K562 (cell line): ENCODE measurements at regions not wholly inside any gene's neighbourhood (a gene's known extent, or its start where the extent isn't known, plus 50 kb on each side); places are given as distances from the start of the nearest gene placed in this dataset.

Source experiments
- ATAC-seq: fragments of 200-7000 bp; cut with Tn5 transposase; 3 replicates; pipeline ENCODE4 v1.9.1; 2020; ENCODE audit warnings: moderate library complexity
- BruUV-seq: library from RNA; stranded (reverse); fragments of 400-500 nt; replicated peaks from 2 replicates; lab custom pipeline; 2021; lab: Mats Ljungman, UMichigan
- CTCF ChIA-PET: fragments of 300-600 bp; formaldehyde crosslinking; extraction: SDS; loops from one replicate; lab custom pipeline; 2021; ENCODE audit warnings: low intra/inter-chr PET ratio; lab: Yijun Ruan, JAX
- POLR2A ChIA-PET: fragments of 300-600, 350-650 bp; sonication (Branson Sonifier 250); formaldehyde crosslinking; extraction: SDS; loops from one replicate; lab custom pipeline; 2021; ENCODE audit warnings: antibody characterized with exemption, inconsistent platforms; lab: Yijun Ruan, JAX
- DNase-seq, 4 experiments: peaks; one replicate each; pipeline versions ENCODE4 v3.0.0 to v3.0.0-alpha.2; 2011 to 2018; ENCODE audit warnings: low spot score in 3 of 4, mixed read lengths in 3 of 4; ENCODE audit errors: extremely low read depth in 1 of 4
- FAIRE-seq: peaks from 2 replicates; lab custom pipeline; 2011; peaks lifted over from hg19 to GRCh38; lab: Jason Lieb, UNC
- H2AFZ ChIP-seq: 2 replicates; pipeline ENCODE4 v1.6.0; 2011; ENCODE audit warnings: low read depth, low read length, control low read depth, inconsistent platforms
- H3K27ac ChIP-seq: fragments of 200-600 bp; 3 replicates; pipeline ENCODE4 v1.8.0; 2011; ENCODE audit warnings: low read depth, mild to moderate bottlenecking, control low read depth, inconsistent platforms, low read length, moderate library complexity, mixed read lengths; ENCODE audit errors: extremely low read depth
- H3K27me3 ChIP-seq, 2 experiments: fragments of 300-600 bp in 1 of 2; 2 replicates in 1 of 2; 3 replicates in 1 of 2; pipeline versions ENCODE4 v1.6.0 to v1.8.0; 2011; ENCODE audit warnings: inconsistent platforms in 2 of 2, low read length in 2 of 2, mild to moderate bottlenecking in 1 of 2, mixed read lengths in 1 of 2, moderate library complexity in 1 of 2; ENCODE audit not compliant: control insufficient read depth in 2 of 2, insufficient read depth in 2 of 2
- H3K36me3 ChIP-seq: fragments of 300-600 bp; 3 replicates; pipeline ENCODE4 v1.8.0; 2011; ENCODE audit warnings: mild to moderate bottlenecking, low read length, inconsistent platforms; ENCODE audit not compliant: control insufficient read depth, insufficient read depth
- H3K4me1 ChIP-seq, 2 experiments: fragments of 200-600 bp in 1 of 2; replicated peaks in 1 of 2; 2 replicates in 1 of 2; 3 replicates in 1 of 2; pipeline versions ENCODE4 v1.5.1 to v1.8.0; 2011; ENCODE audit warnings: inconsistent platforms in 2 of 2, low read length in 2 of 2, mild to moderate bottlenecking in 1 of 2, mixed read lengths in 1 of 2, moderate library complexity in 1 of 2; ENCODE audit not compliant: control insufficient read depth in 2 of 2, insufficient read depth in 2 of 2
- H3K4me2 ChIP-seq: 2 replicates; pipeline ENCODE4 v1.6.1; 2011; ENCODE audit warnings: low read length, control low read depth, inconsistent platforms, mixed read lengths; ENCODE audit not compliant: insufficient read depth
- H3K4me3 ChIP-seq: fragments of 200-600 bp; sonication (generic), shearing (Covaris generic); 2 replicates; pipeline ENCODE4 v1.5.1; 2016; ENCODE audit warnings: control low read depth, inconsistent platforms
- H3K79me2 ChIP-seq: fragments of 200-600 bp; 3 replicates; pipeline ENCODE4 v1.8.0; 2011; ENCODE audit warnings: low read length, inconsistent platforms; ENCODE audit not compliant: control insufficient read depth, insufficient read depth
- H3K9ac ChIP-seq, 2 experiments: 2 replicates each; pipeline versions ENCODE4 v1.6.0 to v1.6.1; 2011; ENCODE audit warnings: low read depth in 2 of 2, low read length in 2 of 2, control low read depth in 1 of 2, inconsistent platforms in 1 of 2, mild to moderate bottlenecking in 1 of 2, mixed read lengths in 1 of 2; ENCODE audit not compliant: insufficient read depth in 1 of 2
- H3K9me1 ChIP-seq: one replicate; pipeline ENCODE4 v1.6.0; 2011; ENCODE audit warnings: inconsistent platforms, mild to moderate bottlenecking, low read length, moderate library complexity; ENCODE audit not compliant: control insufficient read depth, insufficient read depth
- H3K9me3 ChIP-seq: replicated peaks from 2 replicates; pipeline ENCODE4 v1.5.1; 2011; ENCODE audit warnings: low read depth, low read length, inconsistent platforms; ENCODE audit not compliant: control insufficient read depth, insufficient read depth
- H4K20me1 ChIP-seq: replicated peaks from 2 replicates; pipeline ENCODE4 v1.6.1; 2011; ENCODE audit warnings: low read length, inconsistent platforms, mixed read lengths; ENCODE audit not compliant: control insufficient read depth, insufficient read depth
- CCNT2 ChIP-seq: IDR thresholded peaks from 2 replicates; pipeline ENCODE4 v1.6.1; 2011; ENCODE audit warnings: borderline replicate concordance, low read depth, mild to moderate bottlenecking, moderate library complexity, mixed read lengths, low read length; ENCODE audit not compliant: insufficient read length; ENCODE audit errors: extremely low read depth
- CHD1 ChIP-seq: fragments of 200-600 bp; sonication (generic); IDR thresholded peaks from one replicate; pipeline ENCODE4 v1.6.1; 2012; ENCODE audit warnings: mild to moderate bottlenecking, moderate library complexity, low read length, inconsistent platforms
- CTCF ChIP-seq, 3 experiments: IDR thresholded peaks in 2 of 3; conservative IDR thresholded peaks in 1 of 3; 2 replicates each; pipeline ENCODE4 v1.5.1; 2011 to 2012; ENCODE audit warnings: low read length in 3 of 3, mild to moderate bottlenecking in 3 of 3, control low read depth in 2 of 3, improper control_type of control experiment in 1 of 3, inconsistent platforms in 1 of 3, low read depth in 1 of 3, mixed read lengths in 1 of 3, moderate library complexity in 1 of 3; ENCODE audit not compliant: insufficient read depth in 2 of 3
- ELK3 ChIP-seq: fragments of 450-650 bp; formaldehyde crosslinking; IDR thresholded peaks from 2 replicates; pipeline ENCODE4 v1.4.0; 2020; ENCODE audit warnings: mild to moderate bottlenecking
- MIER1 ChIP-seq: fragments of 450-650 bp; IDR thresholded peaks from 2 replicates; pipeline ENCODE4 v1.6.1; 2016; ENCODE audit warnings: antibody characterized with exemption, mild to moderate bottlenecking, low read depth
- MTA3 ChIP-seq: fragments of 450-650 bp; formaldehyde crosslinking; IDR thresholded peaks from 2 replicates; pipeline ENCODE4 v1.6.1; 2017; ENCODE audit warnings: mild to moderate bottlenecking, borderline replicate concordance
- NCOA4 ChIP-seq: fragments of 450-650 bp; IDR thresholded peaks from 2 replicates; pipeline ENCODE4 v1.6.1; 2018; ENCODE audit warnings: mild to moderate bottlenecking; ENCODE audit not compliant: partially characterized antibody
- NFRKB ChIP-seq: fragments of 450-650 bp; IDR thresholded peaks from 2 replicates; pipeline ENCODE4 v1.6.1; 2016; ENCODE audit warnings: low read depth
- POU5F1 ChIP-seq: fragments of 150-350 bp; IDR thresholded peaks from 2 replicates; pipeline ENCODE4 v1.6.1; 2014; ENCODE audit warnings: borderline replicate concordance, low read length, low read depth, mild to moderate bottlenecking; ENCODE audit not compliant: partially characterized antibody
- RAD51 ChIP-seq: fragments of 450-650 bp; IDR thresholded peaks from 2 replicates; pipeline ENCODE4 v1.7.1; 2016; ENCODE audit warnings: low read depth, mild to moderate bottlenecking, borderline replicate concordance
- SIRT6 ChIP-seq: IDR thresholded peaks from one replicate; pipeline ENCODE4 v1.6.1; 2012; ENCODE audit warnings: low read depth, mild to moderate bottlenecking, control low read depth, inconsistent platforms, low read length, moderate library complexity
- TCF3 ChIP-seq: sonication (generic); formaldehyde crosslinking; IDR thresholded peaks from 2 replicates; pipeline ENCODE4 v1.4.0; 2020; ENCODE audit warnings: mild to moderate bottlenecking, missing genetic modification reagents
- WHSC1 ChIP-seq: IDR thresholded peaks from one replicate; pipeline ENCODE4 v1.6.1; 2012; ENCODE audit warnings: low read length, control low read depth, inconsistent platforms
- WGBS: fragments of 100-300 bp; shearing (Covaris generic); methylation state at CpG from one replicate; pipeline ENCODE4 v1.1.6; 2016; ENCODE audit warnings: low coverage, mixed read lengths; ENCODE audit not compliant: insufficient coverage; ENCODE audit errors: missing lambda C conversion rate; 5-methylcytosine and 5-hydroxymethylcytosine counted together
- in situ Hi-C: fragments of 300-500 bp; cut with MboI; formaldehyde crosslinking; loops from 4 replicates; pipeline ENCODE4 v1.15.0; 2018; ENCODE audit warnings: inconsistent platforms, mixed read lengths
- intact Hi-C: fragments of 100-400 bp; cut with micrococcal nuclease; formaldehyde crosslinking; loops from 2 replicates; pipeline ENCODE4 v1.14.2; 2022
- TF ChIP-seq, protein P1 (sequence below): fragments of 450-650 bp; formaldehyde crosslinking; IDR thresholded peaks from 2 replicates; pipeline ENCODE4 v1.4.0; 2022; ENCODE audit warnings: missing genetic modification characterization

GRCh38 chr6:23350752-23351453 is 775.1 kb upstream of the NRSN1 start:
- H3K4me3 ChIP-seq, result no peak overlapping the region
- no peak for ATAC-seq
- no peak overlapping the region for H3K9ac ChIP-seq
- ChIA-PET CTCF (no interaction called here), POLR2A (no interaction called here)
- no peaks in the 10 kb centered on the region for H3K4me1 ChIP-seq
- DNase-seq, result no peak
- H3K4me2 ChIP-seq, result no peak overlapping the region
- H3K27ac ChIP-seq, result no peak overlapping the region
- TF ChIP-seq SIRT6 (no peak), WHSC1 (no peak), TCF3 (CRISPR knock-in tag) (no peak), ELK3 (CRISPR knock-in tag) (no peak), NFRKB (no peak), CTCF (IDR thresholded peaks at IDR 0.05 in 2 of 3, conservative IDR thresholded peaks at IDR 0.05 in 1 of 3; ENCODE audit: insufficient read depth in 2 of 3, low read depth in 1 of 3, low read length in 3 of 3) (no peak), POU5F1 (no peak), NCOA4 (no peak), MIER1 (no peak), CCNT2 (no peak), RAD51 (no peak), CHD1 (no peak), MTA3 (no peak)
- TF ChIP-seq, protein P1, sequence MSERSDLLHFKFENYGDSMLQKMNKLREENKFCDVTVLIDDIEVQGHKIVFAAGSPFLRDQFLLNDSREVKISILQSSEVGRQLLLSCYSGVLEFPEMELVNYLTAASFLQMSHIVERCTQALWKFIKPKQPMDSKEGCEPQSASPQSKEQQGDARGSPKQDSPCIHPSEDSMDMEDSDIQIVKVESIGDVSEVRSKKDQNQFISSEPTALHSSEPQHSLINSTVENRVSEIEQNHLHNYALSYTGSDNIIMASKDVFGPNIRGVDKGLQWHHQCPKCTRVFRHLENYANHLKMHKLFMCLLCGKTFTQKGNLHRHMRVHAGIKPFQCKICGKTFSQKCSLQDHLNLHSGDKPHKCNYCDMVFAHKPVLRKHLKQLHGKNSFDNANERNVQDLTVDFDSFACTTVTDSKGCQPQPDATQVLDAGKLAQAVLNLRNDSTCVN, result no peak
- WGBS, result 4% methylated on average over 2 of the region's 2 CpGs
- no peaks in the 10 kb centered on the region for H3K79me2 ChIP-seq
- no TSS peak for BruUV-seq
- intact Hi-C loops (no loop called here), in situ Hi-C loops (no loop called here)
- H2AFZ ChIP-seq, result no peak overlapping the region
- no peak for FAIRE-seq
- H3K9me1 ChIP-seq, result no peaks in the 10 kb centered on the region
- no peaks in the 10 kb centered on the region for H3K27me3 ChIP-seq
- H3K9me3 ChIP-seq, result 0 out of 2 replicates have a peak, but pooled peaks cover 3% of the 10 kb centered on the region
- no peaks in the 10 kb centered on the region for H3K36me3 ChIP-seq
- H4K20me1 ChIP-seq, result no peaks in the 10 kb centered on the region
